OCI-LY7 (cell line): ENCODE measurements at regions not wholly inside any gene's neighbourhood (a gene's known extent, or its start where the extent isn't known, plus 50 kb on each side); places are given as distances from the start of the nearest gene placed in this dataset.

Experiments used
- BruUV-seq: library from RNA; stranded (reverse); fragments of 400-500 nt; replicated peaks from 2 replicates; lab custom pipeline; 2021; lab: Mats Ljungman, UMichigan
- CTCF ChIA-PET: fragments of 300-600 bp; sonication (Branson Sonifier 250); formaldehyde crosslinking; loops from one replicate; lab custom pipeline; 2022; ENCODE audit warnings: antibody characterized with exemption; ENCODE audit not compliant: unreplicated experiment; lab: Charles Lee
- POLR2A ChIA-PET: fragments of 300-600 bp; sonication (Branson Sonifier 250); formaldehyde crosslinking; loops from one replicate; lab custom pipeline; 2022; ENCODE audit warnings: antibody characterized with exemption; lab: Charles Lee
- DNase-seq: peaks from one replicate; pipeline ENCODE4 v3.0.0-alpha.2; 2015; ENCODE audit warnings: low spot score
- H2AFZ ChIP-seq: fragments of 200-600 bp; sonication (generic), shearing (Covaris generic); 2 replicates; pipeline ENCODE4 v1.6.1; 2014; ENCODE audit warnings: mild to moderate bottlenecking, antibody characterized with exemption, low read length, moderate library complexity
- H3K27ac ChIP-seq: fragments of 200-600 bp; sonication (generic); 2 replicates; pipeline ENCODE4 v1.5.1; 2014; ENCODE audit warnings: mixed run types, low read depth, mild to moderate bottlenecking, moderate library complexity, low read length, inconsistent platforms; ENCODE audit not compliant: poor library complexity, severe bottlenecking
- H3K36me3 ChIP-seq: fragments of 200-600 bp; sonication (generic); 2 replicates; pipeline ENCODE4 v1.6.1; 2014; ENCODE audit warnings: mild to moderate bottlenecking, antibody characterized with exemption, low read length, moderate library complexity, mixed read lengths; ENCODE audit not compliant: insufficient read depth
- H3K4me1 ChIP-seq: fragments of 200-600 bp; sonication (generic); 2 replicates; pipeline ENCODE4 v1.5.1; 2014; ENCODE audit warnings: mild to moderate bottlenecking, low read length; ENCODE audit not compliant: insufficient read depth, poor library complexity, severe bottlenecking
- H3K4me2 ChIP-seq: fragments of 200-600 bp; sonication (generic); 2 replicates; pipeline ENCODE4 v1.6.1; 2014; ENCODE audit warnings: mild to moderate bottlenecking, low read length
- H3K4me3 ChIP-seq: fragments of 200-600 bp; sonication (generic); 2 replicates; pipeline ENCODE4 v1.5.1; 2014; ENCODE audit warnings: mild to moderate bottlenecking, low read depth, low read length; ENCODE audit not compliant: poor library complexity, severe bottlenecking
- H3K79me2 ChIP-seq: fragments of 200-600 bp; sonication (generic); 2 replicates; pipeline ENCODE4 v1.6.1; 2016; ENCODE audit warnings: low read depth, mild to moderate bottlenecking, low read length, moderate library complexity, mixed read lengths; ENCODE audit not compliant: insufficient read depth
- H3K9me2 ChIP-seq: fragments of 200-600 bp; sonication (generic); 2 replicates; pipeline ENCODE4 v1.6.1; 2016; ENCODE audit warnings: mild to moderate bottlenecking, low read length, mixed read lengths; ENCODE audit not compliant: insufficient read depth
- H3K9me3 ChIP-seq: fragments of 200-600 bp; sonication (generic); 2 replicates; pipeline ENCODE4 v1.6.1; 2014; ENCODE audit warnings: mild to moderate bottlenecking, mixed run types, low read length, mixed read lengths
- H4K20me1 ChIP-seq: fragments of 200-600 bp; sonication (generic); 2 replicates; pipeline ENCODE4 v1.6.1; 2014; ENCODE audit warnings: mild to moderate bottlenecking, antibody characterized with exemption, low read length, moderate library complexity, mixed read lengths; ENCODE audit not compliant: insufficient read depth
- EZH2phosphoT487 ChIP-seq: fragments of 200-600 bp; sonication (generic); IDR thresholded peaks from 2 replicates; pipeline ENCODE4 v1.6.1; 2018; ENCODE audit warnings: low read depth, borderline replicate concordance, mild to moderate bottlenecking, mixed run types, antibody characterized with exemption, low read length, moderate library complexity, mixed read lengths
- intact Hi-C: fragments of 100-400 bp; cut with micrococcal nuclease; formaldehyde crosslinking; loops from one replicate; pipeline ENCODE4 v1.10.0; 2022; ENCODE audit not compliant: unreplicated experiment
- TF ChIP-seq, protein P1 (sequence below): fragments of 200-600 bp; sonication (generic); conservative IDR thresholded peaks from 2 replicates; pipeline ENCODE4 v1.5.1; 2014; ENCODE audit warnings: mild to moderate bottlenecking, antibody characterized with exemption, low read length, moderate library complexity, mixed read lengths

DNA sequence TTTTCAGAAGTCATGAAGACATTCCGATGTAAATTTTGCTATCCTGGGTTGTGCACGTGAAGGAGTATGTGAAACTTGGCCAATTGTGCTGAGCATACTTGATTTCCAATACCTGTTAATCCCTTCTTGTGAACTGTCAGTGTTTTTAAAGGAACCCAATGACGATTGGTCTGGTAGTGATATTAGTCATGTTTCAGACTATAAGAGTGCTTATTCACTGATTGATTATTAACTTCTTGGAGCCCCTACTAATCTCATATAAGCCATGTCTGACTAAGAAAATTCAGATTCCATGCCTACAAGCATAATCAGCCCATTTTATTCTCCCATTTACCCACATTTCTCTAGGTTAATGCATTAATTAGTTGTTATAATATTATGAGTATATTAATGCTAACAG is 330.8 kb upstream of the MTNR1B start:
- TF ChIP-seq, protein P1, sequence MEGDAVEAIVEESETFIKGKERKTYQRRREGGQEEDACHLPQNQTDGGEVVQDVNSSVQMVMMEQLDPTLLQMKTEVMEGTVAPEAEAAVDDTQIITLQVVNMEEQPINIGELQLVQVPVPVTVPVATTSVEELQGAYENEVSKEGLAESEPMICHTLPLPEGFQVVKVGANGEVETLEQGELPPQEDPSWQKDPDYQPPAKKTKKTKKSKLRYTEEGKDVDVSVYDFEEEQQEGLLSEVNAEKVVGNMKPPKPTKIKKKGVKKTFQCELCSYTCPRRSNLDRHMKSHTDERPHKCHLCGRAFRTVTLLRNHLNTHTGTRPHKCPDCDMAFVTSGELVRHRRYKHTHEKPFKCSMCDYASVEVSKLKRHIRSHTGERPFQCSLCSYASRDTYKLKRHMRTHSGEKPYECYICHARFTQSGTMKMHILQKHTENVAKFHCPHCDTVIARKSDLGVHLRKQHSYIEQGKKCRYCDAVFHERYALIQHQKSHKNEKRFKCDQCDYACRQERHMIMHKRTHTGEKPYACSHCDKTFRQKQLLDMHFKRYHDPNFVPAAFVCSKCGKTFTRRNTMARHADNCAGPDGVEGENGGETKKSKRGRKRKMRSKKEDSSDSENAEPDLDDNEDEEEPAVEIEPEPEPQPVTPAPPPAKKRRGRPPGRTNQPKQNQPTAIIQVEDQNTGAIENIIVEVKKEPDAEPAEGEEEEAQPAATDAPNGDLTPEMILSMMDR, result no peak
- no peak for TF ChIP-seq EZH2phosphoT487
- Histone ChIP-seq H3K27ac (no peak overlapping the region), H3K79me2 (no peaks in the 10 kb centered on the region), H3K4me2 (no peak overlapping the region), H3K4me3 (no peak overlapping the region), H3K36me3 (no peaks in the 10 kb centered on the region), H2AFZ (no peak overlapping the region), H3K9me2 (no peaks in the 10 kb centered on the region), H3K9me3 (no peaks in the 10 kb centered on the region), H3K4me1 (no peaks in the 10 kb centered on the region), H4K20me1 (no peaks in the 10 kb centered on the region)
- DNase-seq, result no peak
- no TSS peak for BruUV-seq
- POLR2A ChIA-PET, result interaction anchor here (0.7 kb wide), 1 partner anchor 31 kb away, joined by 3 read pairs; no protein-coding TSS in a partner anchor
- CTCF ChIA-PET, result no interaction called here
- intact Hi-C loops, result no loop called here

DNA sequence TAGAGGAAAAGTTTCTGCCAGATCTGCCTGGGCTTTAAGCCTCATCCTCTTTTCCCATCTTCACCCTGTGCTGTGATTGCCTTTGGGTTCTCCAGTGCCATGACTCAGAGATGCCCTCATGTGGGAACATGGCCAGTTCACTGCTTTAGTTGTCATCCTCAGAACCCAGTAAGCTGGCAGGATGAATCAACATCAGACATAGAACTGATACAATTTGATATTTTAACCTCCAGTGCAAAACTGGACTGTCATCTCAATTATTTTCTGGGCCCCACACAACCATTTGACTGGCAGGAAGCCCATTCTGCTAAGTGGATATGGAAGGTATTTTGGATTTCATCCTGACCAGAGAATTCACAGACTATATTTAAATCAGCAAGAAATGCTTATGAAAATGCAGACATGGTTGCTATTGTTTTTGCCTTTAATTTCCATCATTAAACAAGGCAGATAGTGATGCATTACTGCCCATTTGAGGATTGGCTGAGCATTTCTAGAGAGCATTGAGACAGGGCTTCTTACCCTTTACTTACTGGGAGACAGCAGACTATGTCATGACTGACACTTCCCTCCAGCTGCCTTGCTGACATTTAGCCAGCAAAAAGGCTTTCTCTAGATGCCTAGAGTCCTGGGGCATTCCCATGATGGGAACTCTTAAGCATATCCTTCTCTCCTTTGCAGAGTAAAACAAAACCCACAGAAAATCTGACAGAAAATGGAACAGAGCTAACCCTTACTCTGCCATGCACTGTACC is 327.1 kb upstream of the MTNR1B start:
- H3K4me2 ChIP-seq, result no peak overlapping the region
- BruUV-seq, result no TSS peak
- H4K20me1 ChIP-seq, result no peaks in the 10 kb centered on the region
- no peaks in the 10 kb centered on the region for H3K4me1 ChIP-seq
- POLR2A ChIA-PET, result no interaction called here
- H3K36me3 ChIP-seq, result no peaks in the 10 kb centered on the region
- TF ChIP-seq, protein P1, result no peak
- no peak for TF ChIP-seq EZH2phosphoT487
- H2AFZ ChIP-seq, result no peak overlapping the region
- H3K4me3 ChIP-seq, result no peak overlapping the region
- no peak overlapping the region for H3K27ac ChIP-seq
- DNase-seq, result no peak
- H3K9me3 ChIP-seq, result no peaks in the 10 kb centered on the region
- CTCF ChIA-PET, result no interaction called here
- intact Hi-C loops, result no loop called here
- H3K79me2 ChIP-seq, result no peaks in the 10 kb centered on the region
- no peaks in the 10 kb centered on the region for H3K9me2 ChIP-seq

DNA sequence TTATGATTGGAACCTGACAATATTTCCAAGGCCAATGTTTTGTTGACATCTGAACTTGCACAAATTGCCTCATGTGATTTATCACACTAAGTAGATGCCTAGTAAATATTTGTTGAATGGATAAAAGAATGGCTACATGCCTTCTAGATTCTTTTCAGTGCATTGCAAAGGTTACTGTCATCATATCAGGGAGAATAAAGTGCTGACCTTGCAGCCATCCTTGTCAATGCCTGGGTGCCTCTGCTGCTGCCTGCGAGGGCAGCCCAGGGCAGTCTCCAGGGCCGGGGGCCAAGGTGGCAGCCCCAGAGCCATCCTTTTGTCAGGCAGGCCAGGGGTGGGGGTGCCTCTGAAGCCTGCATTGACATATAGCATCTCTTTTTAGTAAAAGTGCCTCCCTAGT is 325.6 kb upstream of the MTNR1B start:
- CTCF ChIA-PET, result no interaction called here
- TF ChIP-seq, protein P1, result no peak
- no peak for TF ChIP-seq EZH2phosphoT487
- no TSS peak for BruUV-seq
- Histone ChIP-seq H3K27ac (no peak overlapping the region), H3K36me3 (no peaks in the 10 kb centered on the region), H3K9me3 (no peaks in the 10 kb centered on the region), H4K20me1 (no peaks in the 10 kb centered on the region), H2AFZ (no peak overlapping the region), H3K79me2 (no peaks in the 10 kb centered on the region), H3K9me2 (no peaks in the 10 kb centered on the region), H3K4me1 (no peaks in the 10 kb centered on the region), H3K4me2 (no peak overlapping the region), H3K4me3 (no peak overlapping the region)
- intact Hi-C loops, result no loop called here
- DNase-seq, result no peak
- POLR2A ChIA-PET, result no interaction called here
